NT2/D1 (cell line): ENCODE measurements at regions not wholly inside any gene's neighbourhood (a gene's known extent, or its start where the extent isn't known, plus 50 kb on each side); places are given as distances from the start of the nearest gene placed in this dataset.

Experiments used
- SUZ12 ChIP-seq: IDR thresholded peaks from 2 replicates; pipeline ENCODE4 v1.6.1; 2011; ENCODE audit not compliant: insufficient read length, insufficient read depth; ENCODE audit errors: extremely low read depth
- YY1 ChIP-seq: IDR thresholded peaks from 2 replicates; pipeline ENCODE4 v1.6.1; 2011; ENCODE audit not compliant: insufficient read length, insufficient read depth
- ZNF274 ChIP-seq: IDR thresholded peaks from 2 replicates; pipeline ENCODE4 v1.6.1; 2011; ENCODE audit warnings: mild to moderate bottlenecking, low read depth, low read length

GRCh38 chr15:79167776-79168175 is 77.2 kb upstream of the RASGRF1 start:
- no peak for TF ChIP-seq YY1
- no peak for TF ChIP-seq ZNF274
- no peak for TF ChIP-seq SUZ12
